GM21723 (cell line): ENCODE measurements at regions not wholly inside any gene's neighbourhood (a gene's known extent, or its start where the extent isn't known, plus 50 kb on each side); places are given as distances from the start of the nearest gene placed in this dataset.

ENCODE experiments used
- ATAC-seq: cut with Tn5 transposase; IDR thresholded peaks from one replicate; pipeline ENCODE4 v1.9.1; 2021; ENCODE audit warnings: mild to moderate bottlenecking, moderate library complexity; ENCODE audit not compliant: unreplicated experiment

DNA sequence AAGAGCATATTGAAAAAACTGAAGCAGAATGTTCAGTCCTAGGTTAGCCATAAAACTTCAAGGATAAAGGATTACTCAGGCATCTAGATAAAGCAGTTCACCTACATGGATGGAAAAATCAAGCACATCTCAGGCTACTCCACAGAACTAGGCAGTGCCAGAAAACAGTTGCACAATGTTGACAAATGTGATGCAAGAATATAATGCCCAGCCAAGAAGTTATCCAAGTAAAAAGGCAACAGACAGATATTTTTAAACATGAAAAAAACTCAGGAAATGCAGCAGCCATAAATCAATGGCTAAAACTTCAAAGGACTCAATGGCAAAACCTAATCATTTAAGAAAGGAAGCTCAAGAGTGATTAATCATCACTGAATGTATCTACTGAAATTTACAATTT lies 456.0 kb upstream of the FAM241A start:
- ATAC-seq, result no peak

DNA sequence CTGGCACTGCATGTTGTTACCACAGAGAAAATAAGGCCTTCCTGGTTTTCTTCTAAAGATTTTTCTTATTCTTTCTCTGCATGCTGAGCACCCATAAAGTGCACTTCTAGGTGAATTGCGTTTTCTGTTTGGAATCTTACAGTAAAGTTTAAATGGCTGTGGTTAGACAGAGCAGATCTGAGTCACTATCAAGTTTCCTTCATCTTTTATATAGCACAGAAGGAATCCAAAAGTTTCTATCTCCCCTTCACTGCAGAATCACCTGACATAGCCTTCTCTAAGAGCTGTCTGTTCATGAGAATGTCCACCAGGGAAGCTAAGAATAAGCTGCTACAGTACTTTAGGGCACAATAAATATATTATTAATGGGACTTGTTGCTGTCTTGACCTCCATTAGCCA lies 455.5 kb upstream of the FAM241A start:
- no peak for ATAC-seq

DNA sequence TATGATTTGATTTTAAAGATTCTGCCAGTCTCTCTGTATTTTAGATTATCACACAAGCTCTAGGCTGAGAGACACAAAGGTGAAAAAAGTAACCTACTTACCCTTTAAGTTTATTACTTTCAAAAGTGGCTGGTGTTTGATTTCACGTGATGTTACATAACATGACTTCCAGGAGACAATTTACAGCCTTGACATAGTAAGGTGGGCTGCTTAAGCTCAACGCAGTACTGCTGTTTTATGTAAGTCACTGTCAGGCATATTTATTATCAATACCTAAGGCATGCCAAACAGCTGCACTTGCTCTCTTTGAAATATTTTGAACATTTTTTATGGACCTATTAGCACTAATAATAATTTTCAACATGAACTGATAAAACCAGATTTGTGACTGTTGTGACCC lies 451.5 kb upstream of the FAM241A start:
- no peak for ATAC-seq

DNA sequence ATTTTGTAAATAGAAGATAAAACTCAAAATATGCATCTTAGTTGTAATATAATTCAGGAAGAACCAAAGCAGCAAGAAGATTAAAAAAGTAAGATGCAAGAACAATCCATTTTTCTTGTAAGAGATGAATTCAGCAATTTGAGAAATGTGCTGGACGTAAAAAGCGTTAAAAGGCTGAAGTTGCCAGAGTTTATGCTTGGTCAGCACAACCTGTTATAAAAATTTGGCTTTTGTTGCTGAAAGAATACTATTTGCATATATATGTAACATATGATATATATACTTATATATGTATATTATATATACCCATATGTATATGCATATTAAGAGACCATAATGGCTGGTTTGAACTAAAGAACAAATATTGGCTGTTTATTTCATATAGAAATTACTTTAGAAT lies 449.6 kb upstream of the FAM241A start:
- no peak for ATAC-seq

DNA sequence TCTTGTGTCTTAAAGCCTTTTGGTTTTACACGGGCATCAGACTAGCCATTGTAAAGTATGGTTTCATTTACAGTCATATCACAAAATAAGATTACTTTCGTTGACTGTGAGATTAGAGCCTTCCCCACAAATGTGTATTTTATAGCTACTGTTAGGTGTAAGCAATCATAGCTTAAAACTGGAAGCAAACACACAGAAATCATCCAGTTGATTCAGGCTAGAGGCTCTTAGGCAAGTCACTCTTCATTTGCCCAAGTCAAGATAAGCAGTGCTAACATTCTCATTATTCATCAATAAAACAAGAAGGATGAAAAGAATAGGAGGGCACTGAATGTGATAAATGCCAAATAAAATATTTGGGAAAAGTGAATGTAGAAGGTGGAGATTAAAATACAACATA lies 448.7 kb upstream of the FAM241A start:
- no peak for ATAC-seq

DNA sequence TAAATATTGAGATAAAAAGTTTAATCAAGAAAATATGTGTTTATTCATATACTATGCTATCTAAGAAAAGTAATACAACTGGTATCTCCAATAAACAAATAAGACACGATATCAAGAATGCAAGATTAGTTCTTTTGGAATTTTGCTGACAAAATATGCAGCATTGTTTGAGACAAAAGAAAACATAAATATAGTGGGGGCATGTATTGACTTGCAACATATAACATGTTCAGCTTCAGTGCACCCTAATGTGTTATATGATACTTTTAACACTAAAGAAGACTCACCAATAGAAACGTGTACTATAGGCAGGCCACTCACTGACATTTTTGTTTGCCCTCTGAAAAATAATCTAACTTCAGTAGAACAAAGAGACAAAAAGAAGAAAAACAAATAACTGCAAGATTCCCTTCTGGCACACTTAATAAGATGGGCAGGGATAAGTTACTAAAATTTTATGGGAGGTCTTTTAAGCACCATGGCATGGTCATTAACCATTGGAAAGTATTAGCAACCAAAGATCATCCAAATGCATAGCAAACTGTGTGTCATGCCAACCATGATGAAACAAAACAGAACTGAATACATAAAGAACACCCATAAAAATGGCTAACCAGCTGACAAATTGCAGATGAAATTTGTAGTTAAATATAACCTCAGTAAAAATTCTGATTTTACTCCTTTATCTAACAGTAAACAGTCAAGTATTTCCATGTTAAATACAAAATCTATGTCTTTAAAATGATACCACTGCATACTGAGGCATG lies 447.9 kb upstream of the FAM241A start:
- ATAC-seq, result no peak

DNA sequence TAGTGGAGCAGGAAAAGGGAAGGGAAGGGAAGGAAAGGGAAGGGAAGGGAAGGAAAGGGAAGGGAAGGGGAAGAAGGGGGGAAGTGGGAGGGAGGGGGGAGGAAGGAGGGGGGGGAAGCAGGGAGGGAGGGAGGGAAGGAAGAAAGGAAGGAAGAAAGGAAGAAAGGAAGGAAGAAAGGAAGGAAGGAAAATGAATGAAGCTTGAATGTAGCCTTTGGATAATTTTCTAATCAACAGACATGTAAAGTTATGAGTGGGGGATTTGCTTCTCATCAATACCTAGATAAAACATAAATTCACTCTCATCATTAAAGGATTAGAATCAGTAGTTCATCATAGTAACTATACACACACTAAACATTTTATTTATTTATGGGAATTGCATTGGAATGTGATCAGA lies 446.9 kb upstream of the FAM241A start:
- ATAC-seq, result no peak

DNA sequence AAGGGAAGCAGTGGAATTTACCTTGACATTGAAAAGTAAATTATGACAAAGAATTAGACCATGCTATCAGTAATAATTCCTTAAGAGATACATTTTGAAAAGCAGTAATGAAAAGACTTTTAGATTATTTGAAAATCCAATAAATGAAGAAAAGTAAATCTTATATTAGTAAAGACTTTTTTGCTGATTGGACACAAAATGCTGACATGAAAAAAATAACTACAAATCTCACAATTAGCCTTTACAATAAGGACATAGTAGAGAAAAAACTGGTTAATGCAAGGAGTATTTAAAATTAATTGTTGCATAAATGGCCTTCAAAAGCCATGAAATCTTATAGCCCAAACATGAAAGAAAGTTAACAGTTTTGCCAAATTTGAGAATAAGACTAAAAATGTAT lies 446.1 kb upstream of the FAM241A start:
- no peak for ATAC-seq

DNA sequence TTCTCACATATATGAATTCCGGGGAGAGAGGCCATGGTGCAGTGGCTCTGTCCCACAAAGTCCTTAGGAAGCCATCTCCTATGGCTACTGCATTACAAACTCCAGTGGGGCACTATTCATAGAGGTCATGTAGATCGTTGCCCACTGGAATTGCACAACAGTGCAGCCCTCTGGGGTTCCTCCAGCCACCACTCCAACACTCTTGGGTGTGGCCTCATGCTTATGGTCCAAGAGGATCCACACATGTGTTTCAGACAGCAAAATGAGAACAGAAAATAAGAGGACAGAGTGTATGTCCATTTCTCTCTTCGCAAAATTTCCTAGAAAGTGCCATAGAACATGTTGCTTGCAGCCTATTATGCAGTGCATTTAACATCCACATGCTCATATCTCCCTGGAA lies 444.2 kb upstream of the FAM241A start:
- ATAC-seq, result no peak

DNA sequence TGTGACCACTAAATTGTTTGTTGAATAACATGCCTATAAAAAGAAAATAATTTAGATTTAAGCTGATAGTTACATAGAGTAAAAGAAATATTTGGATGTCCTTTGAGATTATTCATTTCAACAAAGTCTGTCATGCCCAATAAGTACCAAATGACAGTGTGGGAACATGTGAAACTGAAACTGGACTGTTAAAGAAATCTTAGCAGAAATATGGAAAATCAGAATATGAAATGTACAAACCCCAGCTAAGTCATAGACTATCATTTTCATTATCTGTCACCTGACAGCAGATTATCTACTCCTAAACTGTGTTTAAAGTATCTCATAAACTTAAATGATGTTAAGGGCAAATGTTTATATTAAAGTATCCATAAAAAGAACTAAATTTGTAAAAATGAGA lies 437.8 kb upstream of the FAM241A start:
- ATAC-seq, result no peak

DNA sequence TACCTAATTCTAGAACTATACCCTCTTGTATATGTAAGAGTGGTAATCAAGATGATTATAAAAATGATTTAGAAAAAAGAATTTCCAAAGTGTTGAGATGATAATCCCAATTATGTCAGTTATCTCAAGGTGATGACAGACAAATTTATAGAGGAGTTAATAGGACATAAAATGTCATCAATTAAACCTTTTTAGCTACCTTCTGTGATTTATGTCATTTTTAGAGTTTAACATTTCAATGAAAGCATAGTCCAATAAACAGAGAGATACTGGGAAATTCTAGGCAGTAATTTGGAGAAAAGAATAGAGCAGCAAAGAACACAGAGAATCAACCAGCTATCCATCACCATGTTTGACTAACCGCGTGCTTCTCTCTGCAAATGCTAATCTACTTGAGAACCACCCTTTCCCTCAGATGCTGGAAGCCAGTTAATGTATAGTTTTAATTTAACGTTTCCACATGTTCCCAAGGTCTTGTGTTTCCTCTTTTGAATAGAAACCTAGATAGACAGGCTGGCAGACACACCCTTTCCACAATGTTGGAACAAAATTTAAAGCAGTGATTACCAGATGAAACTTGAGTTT lies 433.1 kb upstream of the FAM241A start:
- no peak for ATAC-seq

DNA sequence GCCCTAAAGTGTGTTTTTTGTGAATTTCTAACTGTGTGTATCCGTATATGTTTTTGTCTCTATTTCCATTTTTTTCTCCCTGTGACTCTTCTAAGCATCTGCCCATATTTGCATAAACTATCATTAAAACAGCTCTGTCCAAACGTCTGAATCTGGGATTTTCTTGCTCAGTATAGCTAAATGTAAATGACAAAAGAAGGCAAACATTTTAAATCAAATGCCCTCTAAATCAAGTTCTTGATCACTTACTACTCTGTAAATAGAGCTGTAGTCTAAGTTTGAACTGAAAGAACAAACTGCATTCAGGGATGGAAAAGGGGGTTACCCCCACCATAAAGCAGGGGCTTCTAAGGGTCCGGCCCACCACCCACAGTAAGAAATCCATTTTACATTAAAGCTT lies 432.0 kb upstream of the FAM241A start:
- ATAC-seq, result no peak

DNA sequence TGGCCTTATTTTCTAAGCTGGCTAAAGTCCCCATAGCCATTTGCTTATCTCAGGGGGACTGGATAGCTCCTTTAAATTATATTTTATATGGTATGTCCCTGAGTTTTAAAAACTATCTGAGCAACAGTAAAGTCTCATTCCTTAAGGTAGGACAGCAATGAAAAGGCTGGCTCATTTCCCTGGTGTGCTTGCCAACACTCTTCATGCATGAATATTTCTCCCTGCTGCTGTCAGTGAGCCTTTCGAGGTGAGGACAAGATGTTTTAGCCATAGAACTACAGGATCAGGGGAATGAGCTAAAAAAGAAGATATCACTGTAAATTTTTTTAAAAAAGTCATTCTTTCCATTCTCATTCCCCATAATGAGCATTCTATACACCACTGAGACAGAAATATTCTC lies 427.3 kb upstream of the FAM241A start:
- ATAC-seq, result no peak

DNA sequence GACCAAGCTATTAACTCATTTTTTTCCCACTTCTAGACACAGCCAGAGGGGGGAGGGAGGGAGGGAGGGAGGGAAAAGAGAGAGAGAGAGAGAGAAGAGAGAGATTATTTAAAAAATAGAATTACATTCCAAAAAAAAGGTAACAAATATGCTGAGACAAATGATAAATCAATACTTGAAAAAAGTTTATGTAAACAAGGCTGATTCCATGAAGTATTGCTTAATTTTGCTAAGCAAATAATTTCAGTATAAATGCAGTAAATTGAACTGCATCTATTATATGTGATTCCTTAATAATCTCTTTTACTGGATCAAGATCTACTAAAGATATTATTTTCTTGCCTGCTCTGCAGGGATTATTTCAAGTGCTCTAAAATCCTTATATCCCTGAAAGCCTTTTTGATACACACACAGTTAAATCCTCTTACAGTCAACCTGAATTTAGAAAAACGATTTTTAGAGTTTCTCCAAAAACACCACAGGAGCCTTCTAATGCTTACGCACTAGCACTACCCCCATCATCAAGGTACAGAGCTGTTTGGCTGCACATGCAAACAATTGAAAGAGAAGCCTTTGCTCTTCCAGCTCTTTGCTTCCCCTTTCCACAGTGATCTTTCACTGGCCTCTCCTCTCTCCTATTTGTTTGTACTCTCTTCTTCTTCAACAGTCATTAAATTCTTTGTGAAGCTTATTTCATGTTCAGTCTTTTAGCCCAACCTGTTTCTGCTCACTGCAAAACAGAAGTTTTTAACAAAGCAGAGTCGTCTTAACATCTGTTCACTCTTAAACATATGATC lies 426.3 kb upstream of the FAM241A start:
- ATAC-seq, result no peak

DNA sequence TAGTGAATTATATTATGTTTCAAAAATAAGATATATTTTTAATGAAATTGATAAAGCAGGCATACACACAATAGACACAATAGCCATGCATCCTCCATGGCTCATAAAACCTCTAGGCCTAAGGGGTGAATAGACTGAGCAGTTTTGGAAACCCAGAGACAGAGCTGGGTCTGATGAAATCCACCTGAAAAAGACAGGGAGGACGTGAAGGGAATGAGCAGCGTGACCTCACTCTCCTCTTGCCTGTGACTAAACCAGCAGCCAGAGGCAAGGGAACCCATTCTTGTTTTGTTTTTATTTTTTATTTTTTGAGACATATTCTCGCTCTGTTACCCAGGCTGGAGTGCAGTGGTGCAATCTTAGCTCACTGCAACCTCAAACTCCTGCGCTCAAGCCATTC lies 424.4 kb upstream of the FAM241A start:
- ATAC-seq, result no peak

DNA sequence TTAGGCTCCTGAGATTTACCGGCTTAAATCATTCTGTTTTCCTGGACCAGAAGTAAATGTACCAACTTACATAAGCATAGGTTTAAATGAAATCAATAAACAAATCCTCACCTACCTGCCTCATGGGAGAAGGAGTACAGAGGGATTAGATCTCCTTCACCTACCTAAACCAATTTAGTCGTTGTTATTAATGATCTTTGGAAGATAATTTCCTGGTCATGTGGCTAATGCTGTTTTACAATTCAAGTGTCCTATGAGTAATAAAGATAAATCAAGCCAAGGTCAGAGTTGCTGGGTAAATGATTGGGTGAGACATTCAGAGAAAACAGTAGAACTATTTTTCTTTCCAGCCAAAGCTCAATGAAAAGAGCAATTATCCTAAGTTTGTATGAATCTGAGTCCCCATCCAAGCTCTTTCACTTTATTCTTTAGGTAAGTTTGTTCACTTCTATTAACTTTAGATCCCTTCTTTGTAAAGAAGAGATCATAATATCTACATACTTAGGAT lies 423.0 kb upstream of the FAM241A start:
- no peak for ATAC-seq

DNA sequence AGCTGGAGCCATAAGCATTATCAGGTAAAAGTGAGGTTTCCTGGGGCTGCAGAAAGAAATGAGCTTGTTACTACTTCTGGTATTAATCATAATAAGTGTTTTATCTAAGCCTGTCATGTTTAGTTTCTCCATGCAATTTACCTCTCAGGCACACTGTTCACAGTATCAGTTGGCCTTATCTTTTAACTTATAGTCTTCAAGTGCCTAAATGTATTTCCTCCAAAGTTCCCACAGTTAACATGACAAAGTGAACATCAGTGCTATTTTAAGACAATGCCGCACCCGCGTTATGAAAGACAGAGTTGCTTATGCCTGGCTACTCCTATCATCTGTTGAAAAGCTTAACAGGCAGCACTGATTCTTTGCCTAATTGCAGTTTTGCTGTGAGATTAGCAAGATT lies 408.7 kb upstream of the FAM241A start:
- no peak for ATAC-seq

DNA sequence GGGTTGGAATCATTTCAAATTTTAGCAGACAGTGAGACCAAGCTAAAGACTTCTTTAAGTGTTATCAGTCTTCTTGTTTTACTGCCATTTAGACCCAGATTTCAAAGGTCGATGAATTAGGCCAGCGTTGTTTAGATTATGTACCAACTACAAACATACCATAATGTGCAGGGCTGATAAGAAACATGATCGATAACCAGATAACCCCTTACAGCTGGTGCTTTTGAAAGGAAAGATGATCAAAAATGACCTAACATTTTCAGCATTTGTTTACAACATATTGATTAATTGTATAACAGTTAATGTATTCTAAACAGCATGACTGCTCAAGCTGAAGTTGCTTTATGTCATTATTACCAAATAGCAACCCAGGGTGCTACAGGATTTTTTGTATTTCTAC lies 400.4 kb upstream of the FAM241A start:
- ATAC-seq, result no peak

DNA sequence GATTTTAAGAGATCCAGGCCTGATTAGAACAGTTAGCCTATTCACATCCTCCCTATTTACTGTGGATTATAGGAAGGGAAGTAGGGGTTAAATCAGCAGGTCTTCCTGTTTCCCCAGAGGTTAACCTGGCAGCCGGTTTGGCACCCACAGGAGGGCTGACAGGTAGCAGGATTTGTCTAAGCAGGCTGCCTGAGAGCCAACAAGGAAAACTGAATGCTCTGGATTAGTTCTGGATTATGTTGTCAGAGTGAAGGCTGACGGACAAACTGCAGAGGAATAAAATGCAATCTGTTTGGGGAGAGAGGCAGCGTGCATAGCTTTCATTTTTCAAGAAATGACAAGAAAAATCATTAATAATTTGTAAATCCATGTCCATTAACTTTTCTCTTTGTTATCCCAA lies 397.1 kb upstream of the FAM241A start:
- no peak for ATAC-seq

DNA sequence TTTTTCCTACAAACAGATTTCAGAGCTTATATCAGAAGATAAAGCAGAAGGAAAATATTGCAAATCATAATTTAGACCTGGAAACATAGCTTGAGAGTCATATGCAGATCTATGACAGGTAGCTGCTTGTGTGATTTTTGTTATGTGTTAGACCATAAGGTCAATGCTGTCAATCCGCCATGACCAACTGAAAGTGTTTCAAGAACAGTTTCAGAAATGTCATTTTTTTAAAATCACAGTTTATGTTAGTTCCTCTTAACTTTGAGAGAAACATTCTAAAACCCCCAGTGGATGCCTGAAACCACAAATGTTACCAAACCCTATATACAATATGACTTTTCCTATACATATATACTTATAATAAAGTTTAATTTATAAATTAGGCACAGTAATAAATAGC lies 391.3 kb upstream of the FAM241A start:
- no peak for ATAC-seq

DNA sequence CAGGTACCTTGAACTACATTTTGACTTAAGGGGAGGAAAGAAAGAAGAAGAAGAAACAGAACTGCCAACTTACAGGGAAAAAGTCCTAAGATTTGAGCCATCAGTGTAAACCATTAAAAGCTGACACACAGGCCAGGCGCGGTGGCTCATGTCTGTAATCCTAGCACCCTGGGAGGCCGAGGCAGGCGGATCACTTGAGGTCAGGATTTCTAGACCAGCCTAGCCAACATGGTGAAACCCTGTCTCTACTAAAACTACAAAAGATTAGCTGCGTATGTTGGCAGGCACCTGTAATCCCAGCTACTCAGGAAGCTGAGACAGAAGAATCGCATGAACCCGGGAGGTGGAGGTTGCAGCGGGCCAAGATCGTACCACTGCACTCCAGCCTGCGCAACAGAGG lies 389.7 kb upstream of the FAM241A start:
- no peak for ATAC-seq

DNA sequence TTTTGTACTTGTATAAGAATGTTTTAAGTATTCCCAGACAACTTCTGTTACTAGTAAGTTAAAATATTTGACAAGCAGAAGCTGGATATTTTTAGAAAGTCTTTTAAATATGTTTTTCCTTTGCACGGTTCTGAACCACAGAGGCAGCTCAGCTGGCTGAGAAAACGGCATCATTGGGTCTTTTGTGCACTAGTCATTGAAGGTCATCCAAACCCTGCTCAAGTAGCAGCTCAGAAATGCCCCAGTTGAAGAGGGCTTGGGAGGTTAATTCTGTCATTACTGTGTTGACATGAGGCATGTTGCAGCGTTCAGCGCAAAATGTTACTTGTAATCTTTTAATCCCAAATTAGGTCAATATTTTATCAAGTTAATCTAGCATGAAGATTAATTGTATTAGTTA lies 383.7 kb upstream of the FAM241A start:
- no peak for ATAC-seq
